ENCODE measurements at regions not wholly inside any gene's neighbourhood (a gene's known extent, or its start where the extent isn't known, plus 50 kb on each side); places are given as distances from the start of the nearest gene placed in this dataset.

- TF ChIP-seq POLR2A (IDR thresholded peaks at IDR 0.05): no peak
- no peak for TF ChIP-seq CTCF (IDR thresholded peaks at IDR 0.05)
Observed at GRCh38 chr3:132237652-132238032, 79.6 kb upstream of the ACP3 start.

All from adrenal gland (tissue), 5 donors.